ENCODE measurements at regions not wholly inside any gene's neighbourhood (a gene's known extent, or its start where the extent isn't known, plus 50 kb on each side); places are given as distances from the start of the nearest gene placed in this dataset.

GRCh38 chr3:164231718-164232117 lies 846.6 kb downstream of the SI start:
- intact Hi-C loops (cut with micrococcal nuclease), result no loop called here
- Histone ChIP-seq H3K27ac (replicated peaks) (no peak overlapping the region), H3K4me3 (no peak overlapping the region), H3K27me3 (ENCODE audit: low read depth) (no peaks in the 10 kb centered on the region), H3K36me3 (no peaks in the 10 kb centered on the region), H3K4me1 (no peaks in the 10 kb centered on the region), H3K9me3 (replicated peaks) (no peaks in the 10 kb centered on the region)
- no peak for TF ChIP-seq CTCF (IDR thresholded peaks at IDR 0.05; ENCODE audit: borderline replicate concordance)
- DNase-seq, result no peak

- Histone ChIP-seq H3K4me3 (no peak overlapping the region), H3K27ac (replicated peaks) (no peak overlapping the region), H3K9me3 (replicated peaks) (no peaks in the 10 kb centered on the region), H3K4me1 (no peaks in the 10 kb centered on the region), H3K36me3 (no peaks in the 10 kb centered on the region), H3K27me3 (ENCODE audit: low read depth) (no peaks in the 10 kb centered on the region)
- no peak for TF ChIP-seq CTCF (IDR thresholded peaks at IDR 0.05; ENCODE audit: borderline replicate concordance)
- no peak for DNase-seq
- intact Hi-C loops (cut with micrococcal nuclease), result no loop called here
Measured at GRCh38 chr3:164230385-164231094, 847.8 kb downstream of the SI start.

GRCh38 chr3:164224126-164224525 lies 854.2 kb downstream of the SI start:
- Histone ChIP-seq H3K27ac (replicated peaks) (no peak overlapping the region), H3K27me3 (ENCODE audit: low read depth) (no peaks in the 10 kb centered on the region), H3K9me3 (replicated peaks) (peaks cover 15% of the 10 kb centered on the region), H3K4me1 (no peaks in the 10 kb centered on the region), H3K36me3 (no peaks in the 10 kb centered on the region), H3K4me3 (no peak overlapping the region)
- intact Hi-C loops (cut with micrococcal nuclease), result no loop called here
- no peak for TF ChIP-seq CTCF (IDR thresholded peaks at IDR 0.05; ENCODE audit: borderline replicate concordance)
- no peak for DNase-seq

- TF ChIP-seq CTCF (IDR thresholded peaks at IDR 0.05; ENCODE audit: borderline replicate concordance), result no peak
Measured at GRCh38 chr3:164222197-164222596, 856.1 kb downstream of the SI start.

GRCh38 chr3:164221297-164221696 lies 857.0 kb downstream of the SI start:
- TF ChIP-seq CTCF (IDR thresholded peaks at IDR 0.05; ENCODE audit: borderline replicate concordance), result no peak
- Histone ChIP-seq H3K36me3 (no peaks in the 10 kb centered on the region), H3K4me3 (no peak overlapping the region), H3K9me3 (replicated peaks) (peaks cover 21% of the 10 kb centered on the region), H3K27me3 (ENCODE audit: low read depth) (no peaks in the 10 kb centered on the region), H3K27ac (replicated peaks) (no peak overlapping the region), H3K4me1 (no peaks in the 10 kb centered on the region)
- no peak for DNase-seq
- intact Hi-C loops (cut with micrococcal nuclease), result no loop called here

More at GRCh38 chr3:164222197-164222596, 856.1 kb downstream of the SI start:
- DNase-seq, result no peak
- Histone ChIP-seq H3K27me3 (ENCODE audit: low read depth) (no peaks in the 10 kb centered on the region), H3K4me1 (no peaks in the 10 kb centered on the region), H3K27ac (replicated peaks) (no peak overlapping the region), H3K9me3 (replicated peaks) (peaks cover 21% of the 10 kb centered on the region), H3K4me3 (no peak overlapping the region), H3K36me3 (no peaks in the 10 kb centered on the region)
- intact Hi-C loops (cut with micrococcal nuclease), result no loop called here
